Prostate gland (tissue), 2 donors: ENCODE measurements at regions not wholly inside any gene's neighbourhood (a gene's known extent, or its start where the extent isn't known, plus 50 kb on each side); places are given as distances from the start of the nearest gene placed in this dataset.

Experiments
- CTCF ChIP-seq, 4 experiments: fragments of 200-600 bp in 2 of 4; fragments of 450-650 bp in 2 of 4; sonication (generic) in 2 of 4; IDR thresholded peaks; 1 replicate in 3 of 4; 2 replicates in 1 of 4; pipeline ENCODE4 v1.5.1; 2016 to 2019; ENCODE audit warnings: antibody characterized with exemption in 4 of 4, mild to moderate bottlenecking in 2 of 4, moderate library complexity in 2 of 4
- POLR2A ChIP-seq: fragments of 450-650 bp; IDR thresholded peaks from one replicate; pipeline ENCODE4 v1.6.1; 2016; ENCODE audit warnings: antibody characterized with exemption, mild to moderate bottlenecking
- POLR2AphosphoS5 ChIP-seq: sonication (generic); formaldehyde crosslinking; IDR thresholded peaks from one replicate; pipeline ENCODE4 v1.6.1; 2017; ENCODE audit warnings: antibody characterized with exemption

- TF ChIP-seq CTCF (IDR thresholded peaks at IDR 0.05): no peak
- TF ChIP-seq POLR2A: no peak
- no peak for TF ChIP-seq POLR2AphosphoS5
Measured at GRCh38 chr1:199010933-199011332, 372.1 kb downstream of the PTPRC start.
